Fibroblast of villous mesenchyme (primary cell): ENCODE measurements at regions not wholly inside any gene's neighbourhood (a gene's known extent, or its start where the extent isn't known, plus 50 kb on each side); places are given as distances from the start of the nearest gene placed in this dataset.

Experiments
- DNase-seq: peaks from one replicate; pipeline ENCODE4 v3.0.0-alpha.2; 2010; ENCODE audit warnings: low read depth
- H3K4me3 ChIP-seq: 2 replicates; pipeline ENCODE4 v1.5.1; 2011; ENCODE audit warnings: low read depth, mild to moderate bottlenecking, low read length
- TF ChIP-seq, protein P1 (sequence below): IDR thresholded peaks from 2 replicates; pipeline ENCODE4 v1.5.1; 2012; ENCODE audit warnings: low read depth, mild to moderate bottlenecking, low read length; ENCODE audit not compliant: insufficient read depth

DNA sequence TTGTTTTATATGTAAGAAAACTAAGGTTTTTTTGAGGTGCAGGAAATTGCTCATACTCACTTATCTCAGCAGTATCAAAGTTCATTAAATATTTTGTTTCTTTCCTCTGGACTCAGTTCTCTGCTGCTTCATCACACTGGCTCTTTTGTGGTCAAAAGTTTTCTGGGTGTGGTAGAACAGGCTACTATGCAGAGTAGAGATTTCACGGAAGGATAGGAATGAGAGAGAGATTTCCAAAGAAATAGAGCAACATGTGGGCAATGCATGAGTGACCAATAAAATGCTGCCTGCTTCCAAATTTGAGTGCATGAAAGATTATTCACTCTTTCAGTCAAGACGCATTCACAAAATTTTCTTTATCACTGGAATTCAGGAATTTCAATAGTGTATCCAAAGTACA, 577.3 kb upstream of the SEMA6D start:
- TF ChIP-seq, protein P1, sequence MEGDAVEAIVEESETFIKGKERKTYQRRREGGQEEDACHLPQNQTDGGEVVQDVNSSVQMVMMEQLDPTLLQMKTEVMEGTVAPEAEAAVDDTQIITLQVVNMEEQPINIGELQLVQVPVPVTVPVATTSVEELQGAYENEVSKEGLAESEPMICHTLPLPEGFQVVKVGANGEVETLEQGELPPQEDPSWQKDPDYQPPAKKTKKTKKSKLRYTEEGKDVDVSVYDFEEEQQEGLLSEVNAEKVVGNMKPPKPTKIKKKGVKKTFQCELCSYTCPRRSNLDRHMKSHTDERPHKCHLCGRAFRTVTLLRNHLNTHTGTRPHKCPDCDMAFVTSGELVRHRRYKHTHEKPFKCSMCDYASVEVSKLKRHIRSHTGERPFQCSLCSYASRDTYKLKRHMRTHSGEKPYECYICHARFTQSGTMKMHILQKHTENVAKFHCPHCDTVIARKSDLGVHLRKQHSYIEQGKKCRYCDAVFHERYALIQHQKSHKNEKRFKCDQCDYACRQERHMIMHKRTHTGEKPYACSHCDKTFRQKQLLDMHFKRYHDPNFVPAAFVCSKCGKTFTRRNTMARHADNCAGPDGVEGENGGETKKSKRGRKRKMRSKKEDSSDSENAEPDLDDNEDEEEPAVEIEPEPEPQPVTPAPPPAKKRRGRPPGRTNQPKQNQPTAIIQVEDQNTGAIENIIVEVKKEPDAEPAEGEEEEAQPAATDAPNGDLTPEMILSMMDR, result no peak
- DNase-seq, result no peak
- H3K4me3 ChIP-seq, result no peak overlapping the region

DNA sequence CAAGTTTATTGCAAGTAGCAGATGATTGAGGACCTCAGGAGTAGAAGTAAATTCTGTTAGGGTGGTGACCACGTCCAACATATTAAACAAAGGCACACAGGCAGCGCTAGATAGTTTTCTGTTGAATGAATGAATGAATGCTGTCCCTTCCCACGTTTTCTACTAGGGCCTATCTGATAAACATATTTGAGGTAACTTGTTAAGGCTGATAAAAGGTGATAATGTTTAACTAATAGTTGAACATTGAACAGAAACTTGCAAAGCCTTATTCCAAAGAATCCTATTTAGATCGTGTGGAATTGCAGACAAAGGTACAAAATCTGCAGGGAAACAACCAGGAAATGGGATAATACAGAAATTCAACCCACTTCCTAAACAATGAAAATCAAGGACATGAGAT, 559.5 kb upstream of the SEMA6D start:
- no peak overlapping the region for H3K4me3 ChIP-seq
- TF ChIP-seq, protein P1, result no peak
- no peak for DNase-seq

DNA sequence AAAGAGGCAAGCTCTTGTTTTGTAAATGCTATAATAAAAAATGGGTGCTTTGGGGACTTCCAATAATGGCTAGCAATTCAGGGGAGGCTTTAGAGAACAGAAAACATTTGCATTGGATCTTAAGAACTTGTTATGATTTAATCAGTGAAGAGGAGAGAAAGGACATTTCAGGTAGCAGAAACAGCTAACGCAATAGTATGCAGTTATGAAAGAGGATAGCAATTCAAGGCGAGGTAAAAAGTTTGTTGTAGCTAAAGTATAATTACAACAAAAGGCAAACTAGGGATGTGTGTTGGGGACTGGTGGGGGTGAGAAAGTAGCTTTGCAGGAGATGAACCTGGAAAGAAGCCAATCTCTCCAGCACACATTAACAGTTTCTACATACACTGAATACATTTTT, 558.7 kb upstream of the SEMA6D start:
- TF ChIP-seq, protein P1, result no peak
- DNase-seq, result no peak
- H3K4me3 ChIP-seq, result no peak overlapping the region

DNA sequence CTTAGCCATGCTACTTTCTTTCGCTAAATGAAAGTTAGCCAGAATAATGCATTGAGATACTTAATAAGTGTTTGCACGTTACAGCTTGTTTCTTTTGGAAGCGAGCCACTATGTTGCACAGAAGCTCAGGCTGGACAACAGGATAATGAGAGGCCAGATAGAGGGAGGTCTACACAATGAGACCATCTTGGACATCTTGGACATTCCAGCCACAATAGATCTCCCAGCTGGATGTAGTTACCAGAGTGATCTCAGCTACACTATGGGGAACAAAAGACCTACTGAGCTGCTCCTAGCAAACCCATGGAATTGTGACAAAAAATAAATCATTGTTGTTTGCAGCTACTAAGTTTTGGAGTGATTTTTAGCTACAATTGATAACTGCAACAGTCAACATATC, 540.1 kb upstream of the SEMA6D start:
- TF ChIP-seq, protein P1, result no peak
- no peak for DNase-seq

DNA sequence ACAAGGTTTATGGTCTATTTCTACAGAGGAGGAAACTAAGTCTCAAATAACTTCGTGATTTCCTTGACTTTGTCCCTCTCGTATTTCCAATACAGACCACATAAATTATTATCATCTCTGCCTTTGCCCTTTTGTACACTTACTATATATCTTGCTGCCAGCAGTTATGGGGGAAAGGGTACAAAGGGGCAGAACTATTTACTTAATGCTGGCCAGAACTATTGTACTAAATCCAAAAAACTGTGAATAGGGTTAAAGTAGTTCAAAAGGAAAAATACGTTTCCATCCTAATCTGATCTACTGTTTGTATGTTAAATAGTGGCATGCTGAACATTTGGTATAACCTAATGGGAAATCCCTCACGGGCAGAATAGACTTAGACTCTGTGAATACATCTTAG, 537.3 kb upstream of the SEMA6D start:
- H3K4me3 ChIP-seq, result no peak overlapping the region
- DNase-seq, result no peak
- TF ChIP-seq, protein P1, result no peak

More for the DNA sequence above, 540.1 kb upstream of the SEMA6D start:
- no peak overlapping the region for H3K4me3 ChIP-seq

DNA sequence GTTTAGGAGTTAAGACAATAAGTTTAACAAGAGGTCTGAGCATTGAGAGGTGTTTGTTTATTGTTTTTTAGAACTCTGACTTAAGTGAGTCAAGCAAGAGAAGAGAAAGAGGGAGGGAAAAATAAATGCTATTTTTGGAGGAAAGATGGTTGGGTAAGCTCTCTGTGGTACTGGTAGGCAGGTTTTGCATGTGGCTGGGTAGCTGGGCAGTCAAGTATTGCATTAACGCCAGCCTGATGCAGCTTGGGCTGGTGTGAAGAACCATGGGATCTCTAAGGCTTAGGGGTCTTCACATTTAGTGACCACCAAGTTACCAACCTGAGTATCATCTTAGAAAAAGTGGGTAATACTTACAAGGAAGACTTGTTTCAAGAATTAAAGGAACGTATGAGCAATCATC, 534.5 kb upstream of the SEMA6D start:
- no peak for DNase-seq
- H3K4me3 ChIP-seq, result no peak overlapping the region
- TF ChIP-seq, protein P1, result no peak

DNA sequence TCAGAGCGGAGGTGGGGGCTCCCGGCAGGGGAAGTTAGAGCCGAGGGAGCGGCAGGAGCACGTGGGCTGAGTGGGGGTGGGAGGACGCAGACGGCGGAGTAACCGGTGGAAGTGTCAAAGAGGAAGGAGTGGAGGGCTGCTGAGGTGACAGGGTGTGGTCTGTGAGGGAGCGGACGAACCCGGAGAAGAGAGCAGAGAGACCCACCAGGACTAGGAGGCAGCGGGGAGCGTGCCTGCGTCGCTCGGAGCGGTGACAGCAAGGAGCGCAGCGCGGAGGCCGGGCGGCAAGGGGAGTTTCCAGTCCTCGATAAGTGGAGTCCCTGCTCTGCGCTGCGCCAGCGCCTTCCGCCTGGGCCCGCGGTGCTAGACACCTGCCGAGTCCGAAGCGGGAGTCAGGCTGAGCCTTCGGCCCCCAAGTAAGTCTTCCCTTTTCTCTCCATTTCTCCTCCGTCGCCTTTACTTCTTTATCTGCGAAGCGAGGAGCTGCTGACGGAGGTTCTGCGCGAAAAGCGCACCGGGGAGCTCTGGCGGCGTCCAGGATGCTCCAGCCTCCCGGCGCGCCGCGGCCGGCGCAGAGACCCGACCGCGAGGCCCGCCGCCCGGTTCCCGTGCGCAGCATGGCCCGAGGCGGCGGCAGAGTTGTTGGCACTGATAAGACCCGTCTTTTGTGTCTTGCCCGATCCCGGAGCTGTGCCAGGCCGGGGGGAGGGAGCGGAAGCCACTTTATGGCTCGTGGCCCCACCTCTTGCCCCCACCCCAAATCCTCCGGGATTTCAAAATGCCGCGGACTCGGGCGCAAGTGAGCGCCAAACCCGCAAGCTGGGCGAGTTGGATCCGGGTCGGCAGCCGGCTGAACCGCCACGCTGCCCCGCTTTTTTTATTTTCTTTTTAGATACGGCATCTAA, 533.0 kb upstream of the SEMA6D start:
- TF ChIP-seq, protein P1, result no peak
- DNase-seq, result peak; percentile 4
- H3K4me3 ChIP-seq, result peak overlapping the region; percentile 26
